LNCAP (cell line): ENCODE measurements at regions not wholly inside any gene's neighbourhood (a gene's known extent, or its start where the extent isn't known, plus 50 kb on each side); places are given as distances from the start of the nearest gene placed in this dataset.

Source experiments
- TF ChIP-seq, protein P1 (sequence below): fragments of 450-650 bp; IDR thresholded peaks from 2 replicates; pipeline ENCODE4 v1.5.1; 2017; ENCODE audit warnings: mild to moderate bottlenecking

DNA sequence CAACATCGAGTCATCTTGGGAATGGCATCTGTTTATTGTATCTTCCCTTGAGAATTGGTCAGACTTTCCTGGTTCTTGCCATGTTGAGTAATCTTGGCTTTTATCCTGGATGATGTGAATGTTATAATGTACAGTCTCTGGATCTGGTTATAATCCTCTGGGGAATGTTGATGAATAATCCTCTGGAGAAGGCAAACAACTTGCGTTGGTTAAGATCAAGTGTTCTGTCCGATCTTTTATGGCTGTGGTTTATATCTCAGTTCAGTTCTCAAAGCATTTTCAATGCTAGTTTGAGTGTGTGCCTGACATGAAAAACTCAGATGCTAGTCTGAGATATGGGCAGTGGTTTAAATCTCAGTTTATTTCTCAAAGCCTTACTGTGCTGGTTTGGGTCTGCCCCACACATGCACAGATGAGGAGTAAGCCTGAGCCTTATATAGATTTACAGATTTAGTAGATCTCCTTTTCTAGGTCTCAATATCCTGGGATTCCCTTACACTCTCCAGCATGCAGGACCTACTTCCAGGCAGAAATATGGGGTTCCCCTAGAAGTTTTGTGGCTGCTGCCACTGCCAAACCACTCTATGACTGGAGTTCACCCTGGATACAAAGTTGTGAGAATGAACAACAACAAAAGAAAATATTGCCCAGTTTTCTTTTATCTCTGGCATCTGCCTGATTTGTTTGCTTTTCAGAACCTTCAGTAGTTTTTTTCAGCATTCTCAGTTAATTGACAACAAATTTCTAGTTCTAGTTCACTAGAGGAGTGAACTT, 191.8 kb upstream of the MAN1A1 start:
- TF ChIP-seq, protein P1, sequence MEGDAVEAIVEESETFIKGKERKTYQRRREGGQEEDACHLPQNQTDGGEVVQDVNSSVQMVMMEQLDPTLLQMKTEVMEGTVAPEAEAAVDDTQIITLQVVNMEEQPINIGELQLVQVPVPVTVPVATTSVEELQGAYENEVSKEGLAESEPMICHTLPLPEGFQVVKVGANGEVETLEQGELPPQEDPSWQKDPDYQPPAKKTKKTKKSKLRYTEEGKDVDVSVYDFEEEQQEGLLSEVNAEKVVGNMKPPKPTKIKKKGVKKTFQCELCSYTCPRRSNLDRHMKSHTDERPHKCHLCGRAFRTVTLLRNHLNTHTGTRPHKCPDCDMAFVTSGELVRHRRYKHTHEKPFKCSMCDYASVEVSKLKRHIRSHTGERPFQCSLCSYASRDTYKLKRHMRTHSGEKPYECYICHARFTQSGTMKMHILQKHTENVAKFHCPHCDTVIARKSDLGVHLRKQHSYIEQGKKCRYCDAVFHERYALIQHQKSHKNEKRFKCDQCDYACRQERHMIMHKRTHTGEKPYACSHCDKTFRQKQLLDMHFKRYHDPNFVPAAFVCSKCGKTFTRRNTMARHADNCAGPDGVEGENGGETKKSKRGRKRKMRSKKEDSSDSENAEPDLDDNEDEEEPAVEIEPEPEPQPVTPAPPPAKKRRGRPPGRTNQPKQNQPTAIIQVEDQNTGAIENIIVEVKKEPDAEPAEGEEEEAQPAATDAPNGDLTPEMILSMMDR: no peak

DNA sequence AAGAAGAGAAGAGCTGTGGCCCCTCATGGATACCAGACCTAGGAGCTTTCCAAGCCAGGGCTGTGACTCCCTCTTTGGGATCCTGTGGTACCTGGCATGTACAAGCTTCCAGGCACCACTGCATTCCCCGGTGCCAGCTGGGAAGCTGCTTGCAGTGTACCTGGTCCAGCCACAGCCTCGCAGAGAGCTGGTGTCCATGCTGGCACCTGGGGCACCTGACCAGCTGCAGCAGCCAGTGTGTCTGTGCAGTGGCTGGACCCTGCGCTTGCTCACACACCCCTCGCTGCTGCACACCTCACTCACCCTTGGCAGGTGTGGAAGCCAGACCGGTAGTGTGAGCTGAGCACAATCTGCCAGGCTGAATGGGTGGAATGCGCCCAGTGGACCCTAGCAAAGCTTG, 190.9 kb upstream of the MAN1A1 start:
- TF ChIP-seq, protein P1: no peak

DNA sequence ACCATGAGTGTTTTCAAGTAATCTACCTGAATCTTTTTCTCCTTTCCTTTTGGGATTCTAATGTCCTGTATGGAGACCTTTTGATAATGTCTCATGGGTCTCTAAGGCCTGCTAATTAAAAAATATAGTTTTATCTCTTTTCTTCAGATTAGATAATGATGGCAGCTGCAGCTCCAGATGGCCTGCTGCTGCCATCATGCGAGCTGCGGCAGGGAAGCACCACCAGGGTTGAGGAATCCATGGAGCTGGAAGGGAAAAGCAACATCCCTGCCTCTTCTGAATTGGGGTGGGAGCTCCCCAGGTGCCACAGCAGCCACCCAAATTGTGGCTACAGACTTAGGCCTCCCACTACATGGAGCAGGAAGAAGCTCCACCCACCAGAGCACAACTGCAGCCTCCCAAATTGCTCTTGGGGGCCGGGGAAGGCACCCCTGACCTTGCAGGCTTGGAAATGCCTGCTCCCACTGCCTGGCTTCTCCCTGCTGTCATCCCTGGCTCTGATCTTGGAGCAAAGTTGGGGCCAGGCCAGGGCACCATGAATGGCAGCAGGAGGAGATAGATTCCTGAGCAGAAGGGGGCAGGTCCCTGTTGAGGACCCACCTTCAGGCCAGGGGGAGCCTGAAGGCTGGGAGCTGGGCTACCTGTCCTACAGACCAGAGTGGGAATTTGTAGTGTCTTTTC, 189.6 kb upstream of the MAN1A1 start:
- TF ChIP-seq, protein P1: no peak

DNA sequence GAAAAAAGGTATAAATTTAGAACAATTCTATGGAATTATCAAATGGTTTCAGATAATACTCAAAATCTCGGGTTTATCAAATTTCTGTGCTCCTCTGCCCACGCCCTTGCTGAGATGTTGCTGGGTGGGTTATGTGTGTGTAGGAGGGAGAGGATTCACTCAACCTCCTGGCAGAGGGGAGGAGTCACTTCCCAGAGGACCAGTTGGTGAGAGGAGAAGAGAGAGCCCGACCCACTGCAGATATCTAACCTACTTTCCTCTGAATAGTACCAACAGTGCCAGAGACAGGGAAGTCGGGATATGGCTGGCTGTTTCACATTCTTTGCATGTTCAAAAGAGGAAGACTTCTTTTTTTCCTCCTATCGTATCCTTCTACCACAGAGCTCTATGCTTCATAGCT, 187.1 kb upstream of the MAN1A1 start:
- TF ChIP-seq, protein P1: no peak

DNA sequence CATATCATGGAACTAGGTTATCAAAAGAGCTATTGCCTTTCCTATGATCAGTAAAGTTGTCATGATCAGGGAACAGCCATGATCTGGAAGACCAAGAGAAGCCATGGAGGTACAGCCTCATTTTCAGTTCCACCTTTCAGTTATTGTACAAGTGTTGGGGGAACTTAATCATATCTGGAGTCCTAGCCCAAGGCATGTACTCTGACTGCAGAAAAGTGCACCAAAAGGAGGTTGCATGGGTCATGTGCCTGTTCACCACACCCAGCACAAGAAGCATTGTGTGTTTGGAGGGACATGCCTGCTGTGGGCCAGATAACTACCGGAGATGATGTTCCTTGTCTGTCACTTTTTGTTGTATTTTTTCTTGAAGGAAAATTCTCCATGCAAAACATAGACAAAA, 185.8 kb upstream of the MAN1A1 start:
- TF ChIP-seq, protein P1: no peak

DNA sequence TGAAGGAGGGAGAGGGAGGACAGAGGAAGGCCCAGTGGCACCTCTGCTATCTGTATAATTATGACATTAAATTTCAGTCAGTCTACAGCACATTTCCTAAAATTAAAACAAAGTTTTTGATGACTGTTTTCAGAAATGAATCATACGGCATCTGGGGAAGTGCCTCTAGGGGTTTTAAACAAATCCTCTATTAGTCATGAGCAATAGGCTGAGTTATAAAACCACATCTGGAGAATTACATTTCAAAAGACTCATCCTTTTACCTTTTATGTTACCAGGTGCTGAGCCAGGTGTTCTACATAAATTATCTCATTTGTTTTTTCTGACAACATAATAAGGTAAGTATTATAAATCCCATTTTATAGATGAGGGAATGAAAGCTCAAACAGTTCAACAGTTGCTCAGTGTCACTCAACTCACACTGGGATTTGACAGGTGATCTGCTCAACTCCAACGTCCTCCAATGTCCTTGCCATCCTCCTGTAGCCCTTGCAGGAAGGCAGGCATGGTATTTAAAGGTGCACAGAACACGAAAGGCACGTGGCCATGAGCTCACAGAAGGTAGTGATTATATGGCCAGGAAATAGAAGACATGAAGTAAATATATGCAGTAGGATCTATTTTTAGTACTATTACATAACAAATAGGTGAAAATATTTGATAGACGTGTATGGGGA, 184.2 kb upstream of the MAN1A1 start:
- TF ChIP-seq, protein P1: no peak

DNA sequence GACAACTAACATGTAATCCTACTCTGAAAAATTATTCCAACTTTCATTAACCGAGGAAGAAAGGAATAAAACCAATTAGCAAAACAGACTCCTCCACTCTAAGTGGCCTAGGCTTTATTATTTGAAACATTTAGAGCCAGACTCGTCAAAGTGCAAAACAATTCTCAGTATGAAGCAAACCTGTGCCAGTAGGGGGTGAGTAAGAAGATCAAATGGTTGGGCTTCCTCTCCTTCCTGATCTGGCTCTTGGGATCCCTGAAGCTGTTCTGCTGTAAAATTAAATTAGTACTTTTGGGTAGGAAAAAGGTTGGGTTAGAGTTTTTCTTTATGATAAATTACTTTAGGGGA, 177.6 kb upstream of the MAN1A1 start:
- TF ChIP-seq, protein P1: no peak
